Mesenchymal stem cell (in vitro differentiated cells and primary cell): ENCODE measurements at regions not wholly inside any gene's neighbourhood (a gene's known extent, or its start where the extent isn't known, plus 50 kb on each side); places are given as distances from the start of the nearest gene placed in this dataset.

Experiments used
- DNase-seq: peaks from one replicate; pipeline ENCODE4 v3.0.0-alpha.2; 2013
- H2AFZ ChIP-seq: one replicate; pipeline ENCODE4 v1.6.1; 2013; ENCODE audit warnings: low read depth, mild to moderate bottlenecking, control low read depth, inconsistent platforms, low read length, moderate library complexity
- H2AK5ac ChIP-seq: 2 replicates; pipeline ENCODE4 v1.6.1; 2013; ENCODE audit warnings: low read length, moderate library complexity, mild to moderate bottlenecking, inconsistent platforms; ENCODE audit not compliant: severe bottlenecking
- H2BK120ac ChIP-seq: one replicate; pipeline ENCODE4 v1.6.1; 2013; ENCODE audit warnings: low read depth, mild to moderate bottlenecking, inconsistent platforms, low read length, moderate library complexity
- H2BK12ac ChIP-seq, 2 experiments: one replicate each; pipeline ENCODE4 v1.6.1; 2013; ENCODE audit warnings: inconsistent platforms in 2 of 2, low read length in 2 of 2, mild to moderate bottlenecking in 2 of 2, moderate library complexity in 2 of 2, control low read depth in 1 of 2
- H2BK15ac ChIP-seq: one replicate; pipeline ENCODE4 v1.6.1; 2013; ENCODE audit warnings: mild to moderate bottlenecking, low read depth, inconsistent platforms; ENCODE audit not compliant: poor library complexity, severe bottlenecking
- H2BK5ac ChIP-seq: 2 replicates; pipeline ENCODE4 v1.6.1; 2013; ENCODE audit warnings: low read depth, mild to moderate bottlenecking, low read length, control low read depth, inconsistent platforms; ENCODE audit not compliant: poor library complexity, severe bottlenecking
- H3K14ac ChIP-seq, 2 experiments: one replicate each; pipeline ENCODE4 v1.6.1; 2013; ENCODE audit warnings: inconsistent platforms in 2 of 2, low read length in 2 of 2, control low read depth in 1 of 2, mild to moderate bottlenecking in 1 of 2, moderate library complexity in 1 of 2
- H3K18ac ChIP-seq, 2 experiments: one replicate each; pipeline ENCODE4 v1.6.1; 2013; ENCODE audit warnings: inconsistent platforms in 2 of 2, low read length in 2 of 2, control low read depth in 1 of 2, low read depth in 1 of 2, mild to moderate bottlenecking in 1 of 2
- H3K23ac ChIP-seq, 2 experiments: one replicate each; pipeline ENCODE4 v1.6.1; 2013; ENCODE audit warnings: inconsistent platforms in 2 of 2, low read length in 2 of 2, mild to moderate bottlenecking in 2 of 2, moderate library complexity in 2 of 2, control low read depth in 1 of 2
- H3K27ac ChIP-seq: 2 replicates; pipeline ENCODE4 v1.5.1; 2013; ENCODE audit warnings: mild to moderate bottlenecking, moderate library complexity, low read length, control low read depth, inconsistent platforms; ENCODE audit not compliant: poor library complexity, severe bottlenecking
- H3K27me3 ChIP-seq, 2 experiments: 2 replicates each; pipeline versions ENCODE4 v1.6.1 to v1.7.0; 2013; ENCODE audit warnings: low read length in 2 of 2, mild to moderate bottlenecking in 2 of 2, moderate library complexity in 2 of 2, control low read depth in 1 of 2, inconsistent platforms in 1 of 2; ENCODE audit not compliant: control insufficient read depth in 1 of 2, insufficient read depth in 1 of 2
- H3K36me3 ChIP-seq, 2 experiments: 2 replicates each; pipeline versions ENCODE4 v1.6.1 to v1.7.0; 2013; ENCODE audit warnings: low read length in 2 of 2, control low read depth in 1 of 2, inconsistent platforms in 1 of 2, low read depth in 1 of 2, mild to moderate bottlenecking in 1 of 2; ENCODE audit not compliant: insufficient read depth in 2 of 2, control insufficient read depth in 1 of 2
- H3K4ac ChIP-seq, 2 experiments: one replicate each; pipeline ENCODE4 v1.6.1; 2013; ENCODE audit warnings: inconsistent platforms in 2 of 2, low read length in 2 of 2, mild to moderate bottlenecking in 2 of 2, moderate library complexity in 2 of 2, control low read depth in 1 of 2, low read depth in 1 of 2
- H3K4me1 ChIP-seq: 2 replicates; pipeline ENCODE4 v1.6.1; 2013; ENCODE audit warnings: low read depth, low read length, control low read depth; ENCODE audit not compliant: control insufficient read depth, insufficient read depth
- H3K4me2 ChIP-seq: 2 replicates; pipeline ENCODE4 v1.6.1; 2013; ENCODE audit warnings: low read length, mild to moderate bottlenecking, inconsistent platforms; ENCODE audit not compliant: poor library complexity, severe bottlenecking
- H3K4me3 ChIP-seq, 2 experiments: 2 replicates each; pipeline versions ENCODE4 v1.5.1 to v1.7.0; 2013; ENCODE audit warnings: low read length in 2 of 2, mild to moderate bottlenecking in 2 of 2, control low read depth in 1 of 2, low read depth in 1 of 2; ENCODE audit not compliant: insufficient read depth in 1 of 2
- H3K79me1 ChIP-seq: replicated peaks from 2 replicates; pipeline ENCODE4 v1.6.1; 2013; ENCODE audit warnings: mild to moderate bottlenecking, control low read depth, low read length, inconsistent platforms; ENCODE audit not compliant: poor library complexity, severe bottlenecking
- H3K9ac ChIP-seq: 2 replicates; pipeline ENCODE4 v1.7.0; 2013; ENCODE audit warnings: mild to moderate bottlenecking, low read length, moderate library complexity
- H3K9me3 ChIP-seq: 2 replicates; pipeline ENCODE4 v1.7.0; 2013; ENCODE audit warnings: mild to moderate bottlenecking, low read length; ENCODE audit not compliant: control insufficient read depth
- H4K8ac ChIP-seq: one replicate; pipeline ENCODE4 v1.6.1; 2013; ENCODE audit warnings: inconsistent platforms, mild to moderate bottlenecking, low read length, moderate library complexity
- H4K91ac ChIP-seq: one replicate; pipeline ENCODE4 v1.6.1; 2013; ENCODE audit warnings: mild to moderate bottlenecking, low read length, inconsistent platforms
- WGBS: methylation state at CpG from one replicate; pipeline ENCODE4 v1.1.7; 2013; ENCODE audit warnings: mixed read lengths; 5-methylcytosine and 5-hydroxymethylcytosine counted together

- H4K91ac ChIP-seq: no peak overlapping the region
These were observed 170.0 kb upstream of the KCTD3 start for GRCh38 chr1:215397106-215397505.

GRCh38 chr1:215397843-215398242 lies 169.3 kb upstream of the KCTD3 start:
- Histone ChIP-seq H3K4me3 (no peak overlapping the region), H3K27me3 (no peaks in the 10 kb centered on the region), H3K4me1 (no peaks in the 10 kb centered on the region), H2BK120ac (no peak overlapping the region), H2AFZ (no peak overlapping the region), H3K9ac (no peak overlapping the region), H2BK12ac (no peak overlapping the region), H3K27ac (no peak overlapping the region), H3K36me3 (no peaks in the 10 kb centered on the region), H3K4ac (no peak overlapping the region), H3K9me3 (peaks cover 4% of the 10 kb centered on the region), H3K23ac (no peak overlapping the region), H3K14ac (no peak overlapping the region), H2BK15ac (no peak overlapping the region), H2AK5ac (no peak overlapping the region), H3K79me1 (no peaks in the 10 kb centered on the region), H3K4me2 (no peak overlapping the region), H3K18ac (no peak overlapping the region), H2BK5ac (no peak overlapping the region), H4K8ac (no peak overlapping the region), H4K91ac (no peak overlapping the region)
- WGBS: 60% methylated on average over 3 of the region's 4 CpGs
- DNase-seq: no peak

More at GRCh38 chr1:215397106-215397505, 170.0 kb upstream of the KCTD3 start:
- Histone ChIP-seq H3K4ac (no peak overlapping the region), H3K23ac (no peak overlapping the region), H4K8ac (no peak overlapping the region), H3K9me3 (peaks cover 4% of the 10 kb centered on the region), H2BK12ac (no peak overlapping the region), H2BK15ac (no peak overlapping the region), H3K4me1 (no peaks in the 10 kb centered on the region), H3K14ac (no peak overlapping the region), H3K27ac (no peak overlapping the region), H2AFZ (no peak overlapping the region), H3K27me3 (no peaks in the 10 kb centered on the region), H2BK5ac (no peak overlapping the region), H3K4me3 (peak overlapping the region in 1 of 2 experiments; percentile 74), H2AK5ac (no peak overlapping the region), H3K79me1 (no peaks in the 10 kb centered on the region), H3K18ac (no peak overlapping the region), H3K9ac (peak overlapping the region; percentile 54), H2BK120ac (no peak overlapping the region), H3K36me3 (no peaks in the 10 kb centered on the region), H3K4me2 (no peak overlapping the region)
- WGBS: 93% methylated on average over 5 of the region's 5 CpGs
- no peak for DNase-seq

- no peak overlapping the region for H4K91ac ChIP-seq
- H2BK5ac ChIP-seq: no peak overlapping the region
- H3K4me3 ChIP-seq: no peak overlapping the region
- H2BK15ac ChIP-seq: no peak overlapping the region
- no peak overlapping the region for H3K27ac ChIP-seq
- no peak overlapping the region for H4K8ac ChIP-seq
- no peaks in the 10 kb centered on the region for H3K4me1 ChIP-seq
- H2BK120ac ChIP-seq: no peak overlapping the region
- H2AFZ ChIP-seq: no peak overlapping the region
- no peak overlapping the region for H3K23ac ChIP-seq
- no peaks in the 10 kb centered on the region for H3K27me3 ChIP-seq
- H3K14ac ChIP-seq: no peak overlapping the region
- no peaks in the 10 kb centered on the region for H3K9me3 ChIP-seq
- H2BK12ac ChIP-seq: no peak overlapping the region
- no peak overlapping the region for H3K4me2 ChIP-seq
- DNase-seq: no peak
- WGBS: 100% methylated on average over 1 of the region's 2 CpGs
- no peak overlapping the region for H2AK5ac ChIP-seq
- H3K36me3 ChIP-seq: no peaks in the 10 kb centered on the region
- no peaks in the 10 kb centered on the region for H3K79me1 ChIP-seq
- H3K18ac ChIP-seq: no peak overlapping the region
- H3K4ac ChIP-seq: no peak overlapping the region
- no peak overlapping the region for H3K9ac ChIP-seq
These were observed 167.3 kb upstream of the KCTD3 start for GRCh38 chr1:215399787-215400186.

GRCh38 chr1:215400741-215401140 lies 166.4 kb upstream of the KCTD3 start:
- Histone ChIP-seq H3K23ac (no peak overlapping the region), H2AK5ac (no peak overlapping the region), H3K27ac (no peak overlapping the region), H3K9me3 (no peaks in the 10 kb centered on the region), H3K14ac (no peak overlapping the region), H2BK120ac (no peak overlapping the region), H3K36me3 (no peaks in the 10 kb centered on the region), H3K4me3 (no peak overlapping the region), H2BK12ac (no peak overlapping the region), H3K4ac (no peak overlapping the region), H4K8ac (no peak overlapping the region), H3K4me1 (peaks cover 1% of the 10 kb centered on the region), H3K4me2 (no peak overlapping the region), H2BK5ac (no peak overlapping the region), H2BK15ac (no peak overlapping the region), H4K91ac (no peak overlapping the region), H3K18ac (no peak overlapping the region), H3K79me1 (no peaks in the 10 kb centered on the region), H2AFZ (no peak overlapping the region), H3K27me3 (no peaks in the 10 kb centered on the region), H3K9ac (no peak overlapping the region)
- WGBS: 100% methylated on average over 1 of the region's 1 CpG
- no peak for DNase-seq
